Loucy (cell line): ENCODE measurements at regions not wholly inside any gene's neighbourhood (a gene's known extent, or its start where the extent isn't known, plus 50 kb on each side); places are given as distances from the start of the nearest gene placed in this dataset.
A peak's percentile ranks its signal among the peaks of the same experiment; 100 is the strongest.

Source experiments
- H2AFZ ChIP-seq: fragments of 200-600 bp; sonication (generic); 2 replicates; pipeline ENCODE4 v1.6.0; 2016; ENCODE audit warnings: antibody characterized with exemption, mild to moderate bottlenecking, low read length, moderate library complexity
- H3F3A ChIP-seq: fragments of 200-600 bp; 2 replicates; pipeline ENCODE4 v1.6.0; 2016; ENCODE audit warnings: antibody characterized with exemption, low read depth, mild to moderate bottlenecking
- H3K27me3 ChIP-seq: fragments of 200-600 bp; sonication (generic); 2 replicates; pipeline ENCODE4 v1.6.1; 2014; ENCODE audit warnings: low read length, mild to moderate bottlenecking; ENCODE audit not compliant: insufficient read depth, poor library complexity, severe bottlenecking
- H3K36me3 ChIP-seq: fragments of 200-600 bp; sonication (generic); 2 replicates; pipeline ENCODE4 v1.6.1; 2016; ENCODE audit warnings: low read length; ENCODE audit not compliant: insufficient read depth
- H3K4me1 ChIP-seq: fragments of 200-600 bp; sonication (generic); 2 replicates; pipeline ENCODE4 v1.5.1; 2014; ENCODE audit warnings: low read length, mild to moderate bottlenecking; ENCODE audit not compliant: insufficient read depth, poor library complexity, severe bottlenecking
- H3K4me2 ChIP-seq: fragments of 200-600 bp; sonication (generic); 2 replicates; pipeline ENCODE4 v1.6.0; 2014; ENCODE audit warnings: antibody characterized with exemption, low read length, low read depth, mild to moderate bottlenecking; ENCODE audit not compliant: poor library complexity, severe bottlenecking
- H3K4me3 ChIP-seq: fragments of 200-600 bp; sonication (generic); 2 replicates; pipeline ENCODE4 v1.5.1; 2014; ENCODE audit warnings: low read length, mild to moderate bottlenecking, mixed read lengths; ENCODE audit not compliant: poor library complexity, severe bottlenecking
- H3K79me2 ChIP-seq: fragments of 200-600 bp; sonication (generic); 2 replicates; pipeline ENCODE4 v1.6.1; 2014; ENCODE audit warnings: low read length; ENCODE audit not compliant: insufficient read depth
- H3K9ac ChIP-seq: fragments of 200-600 bp; sonication (generic); 2 replicates; pipeline ENCODE4 v1.6.0; 2014; ENCODE audit warnings: mild to moderate bottlenecking, low read depth, low read length, moderate library complexity; ENCODE audit not compliant: poor library complexity, severe bottlenecking
- H3K9me2 ChIP-seq: fragments of 200-600 bp; sonication (generic); replicated peaks from 2 replicates; pipeline ENCODE4 v1.6.1; 2016; ENCODE audit warnings: low read depth, low read length, mixed read lengths
- H3K9me3 ChIP-seq: fragments of 200-600 bp; sonication (generic); 2 replicates; pipeline ENCODE4 v1.6.1; 2014; ENCODE audit warnings: mild to moderate bottlenecking, antibody characterized with exemption, low read length, low read depth; ENCODE audit not compliant: insufficient read depth
- H4K20me1 ChIP-seq: fragments of 200-600 bp; sonication (generic); 2 replicates; pipeline ENCODE4 v1.6.0; 2014; ENCODE audit warnings: antibody characterized with exemption, low read length, mild to moderate bottlenecking; ENCODE audit not compliant: insufficient read depth, poor library complexity, severe bottlenecking
- EZH2phosphoT487 ChIP-seq: fragments of 200-600 bp; IDR thresholded peaks from 2 replicates; pipeline ENCODE4 v1.6.1; 2018; ENCODE audit warnings: antibody characterized with exemption, mild to moderate bottlenecking, moderate library complexity, borderline replicate concordance
- TF ChIP-seq, protein P1 (sequence below): fragments of 200-600 bp; sonication (generic); conservative IDR thresholded peaks from 2 replicates; pipeline ENCODE4 v1.5.1; 2014; ENCODE audit warnings: mild to moderate bottlenecking, antibody characterized with exemption, low read length

DNA sequence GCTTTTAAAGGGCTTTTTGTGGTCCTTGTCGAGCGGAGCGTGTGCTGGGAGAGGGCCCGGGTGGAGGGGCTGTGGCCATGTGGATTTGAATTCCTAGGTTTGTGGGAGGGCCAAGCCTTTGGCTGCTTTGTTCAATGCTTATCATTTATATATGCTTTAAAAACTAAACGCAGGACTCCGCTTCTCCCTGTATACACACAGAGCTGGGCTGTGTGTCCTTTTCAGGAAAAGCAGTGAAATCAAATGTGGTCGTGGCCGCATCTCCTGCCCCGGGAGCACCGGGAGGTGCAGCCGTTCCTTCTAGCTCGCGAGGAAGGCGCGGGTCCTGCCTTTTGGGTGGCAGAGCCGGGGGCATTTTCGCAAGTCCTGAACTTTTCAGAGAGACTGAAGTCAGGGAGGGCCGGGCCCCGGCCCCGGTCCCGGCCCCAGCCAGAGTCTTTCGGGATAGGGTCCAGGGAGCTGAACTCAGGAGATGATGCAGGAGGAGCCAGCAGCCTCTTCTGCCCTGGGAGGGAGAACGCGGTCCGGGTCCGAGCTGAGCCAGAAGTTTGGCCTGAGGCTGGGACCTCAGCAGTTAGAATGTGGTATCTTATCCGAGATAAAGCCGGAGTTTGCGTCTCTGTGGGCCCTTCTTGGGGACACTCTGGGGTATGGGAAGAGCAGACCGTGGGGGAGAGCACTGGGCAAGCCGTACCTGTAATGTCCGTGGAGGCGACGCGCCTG is 158.8 kb downstream of the C9orf152 start:
- H3K79me2 ChIP-seq, result peaks cover 57% of the 10 kb centered on the region
- peaks cover 41% of the 10 kb centered on the region for H4K20me1 ChIP-seq
- H3F3A ChIP-seq, result no peaks in the 10 kb centered on the region
- TF ChIP-seq, protein P1, sequence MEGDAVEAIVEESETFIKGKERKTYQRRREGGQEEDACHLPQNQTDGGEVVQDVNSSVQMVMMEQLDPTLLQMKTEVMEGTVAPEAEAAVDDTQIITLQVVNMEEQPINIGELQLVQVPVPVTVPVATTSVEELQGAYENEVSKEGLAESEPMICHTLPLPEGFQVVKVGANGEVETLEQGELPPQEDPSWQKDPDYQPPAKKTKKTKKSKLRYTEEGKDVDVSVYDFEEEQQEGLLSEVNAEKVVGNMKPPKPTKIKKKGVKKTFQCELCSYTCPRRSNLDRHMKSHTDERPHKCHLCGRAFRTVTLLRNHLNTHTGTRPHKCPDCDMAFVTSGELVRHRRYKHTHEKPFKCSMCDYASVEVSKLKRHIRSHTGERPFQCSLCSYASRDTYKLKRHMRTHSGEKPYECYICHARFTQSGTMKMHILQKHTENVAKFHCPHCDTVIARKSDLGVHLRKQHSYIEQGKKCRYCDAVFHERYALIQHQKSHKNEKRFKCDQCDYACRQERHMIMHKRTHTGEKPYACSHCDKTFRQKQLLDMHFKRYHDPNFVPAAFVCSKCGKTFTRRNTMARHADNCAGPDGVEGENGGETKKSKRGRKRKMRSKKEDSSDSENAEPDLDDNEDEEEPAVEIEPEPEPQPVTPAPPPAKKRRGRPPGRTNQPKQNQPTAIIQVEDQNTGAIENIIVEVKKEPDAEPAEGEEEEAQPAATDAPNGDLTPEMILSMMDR, result no peak
- TF ChIP-seq EZH2phosphoT487, result no peak
- peak overlapping the region; percentile 57 for H2AFZ ChIP-seq
- H3K4me3 ChIP-seq, result peak overlapping the region; percentile 93
- H3K9ac ChIP-seq, result peak overlapping the region; percentile 96
- no peaks in the 10 kb centered on the region for H3K27me3 ChIP-seq
- H3K4me1 ChIP-seq, result peaks cover 49% of the 10 kb centered on the region
- peak overlapping the region; percentile 92 for H3K4me2 ChIP-seq
- no peaks in the 10 kb centered on the region for H3K36me3 ChIP-seq
- no peaks in the 10 kb centered on the region for H3K9me2 ChIP-seq
- no peaks in the 10 kb centered on the region for H3K9me3 ChIP-seq

DNA sequence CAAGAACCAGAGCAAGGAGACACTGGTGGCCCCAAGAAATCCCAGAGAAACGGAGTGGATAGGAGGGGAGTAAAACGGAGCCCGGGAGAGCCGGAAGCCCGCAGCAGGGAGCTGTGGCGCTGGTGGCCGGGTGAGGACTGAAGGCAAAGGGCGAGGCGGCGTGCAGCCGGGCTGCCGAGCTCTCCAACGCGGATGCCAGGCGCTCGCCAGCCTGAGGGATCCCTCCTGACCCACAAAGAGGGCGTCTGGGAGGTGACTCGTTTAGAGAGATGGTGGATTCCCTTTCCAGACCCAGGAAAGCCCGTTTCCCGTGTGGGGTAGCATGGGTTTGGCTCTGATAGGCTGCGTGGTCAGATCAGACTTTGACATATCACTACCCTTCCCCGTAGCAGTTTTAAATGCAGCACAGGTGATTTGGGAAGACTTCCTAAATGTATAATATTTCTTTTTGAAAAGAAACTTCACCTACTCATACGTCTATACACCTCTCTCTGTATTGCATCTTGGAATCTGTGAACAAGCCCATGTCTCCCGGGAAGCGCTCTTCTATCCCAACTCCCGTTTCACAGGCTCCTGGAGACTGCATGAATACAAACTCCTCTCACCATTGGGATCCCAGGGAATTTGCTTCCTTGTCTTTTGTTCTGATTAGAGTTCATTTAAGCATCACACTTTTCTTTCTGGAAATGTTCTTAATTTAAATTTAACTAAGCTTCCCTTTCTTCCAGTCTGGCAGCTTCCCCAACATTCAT is 158.1 kb downstream of the C9orf152 start:
- no peaks in the 10 kb centered on the region for H3K9me2 ChIP-seq
- H3K36me3 ChIP-seq, result no peaks in the 10 kb centered on the region
- H3F3A ChIP-seq, result no peaks in the 10 kb centered on the region
- H3K4me2 ChIP-seq, result peak overlapping the region; percentile 92
- H3K79me2 ChIP-seq, result peaks cover 64% of the 10 kb centered on the region
- peaks cover 52% of the 10 kb centered on the region for H3K4me1 ChIP-seq
- H3K27me3 ChIP-seq, result no peaks in the 10 kb centered on the region
- H2AFZ ChIP-seq, result no peak overlapping the region
- H3K9me3 ChIP-seq, result no peaks in the 10 kb centered on the region
- TF ChIP-seq, protein P1, result no peak
- no peak for TF ChIP-seq EZH2phosphoT487
- H4K20me1 ChIP-seq, result peaks cover 46% of the 10 kb centered on the region
- peak overlapping the region; percentile 96 for H3K9ac ChIP-seq
- H3K4me3 ChIP-seq, result peak overlapping the region; percentile 93

DNA sequence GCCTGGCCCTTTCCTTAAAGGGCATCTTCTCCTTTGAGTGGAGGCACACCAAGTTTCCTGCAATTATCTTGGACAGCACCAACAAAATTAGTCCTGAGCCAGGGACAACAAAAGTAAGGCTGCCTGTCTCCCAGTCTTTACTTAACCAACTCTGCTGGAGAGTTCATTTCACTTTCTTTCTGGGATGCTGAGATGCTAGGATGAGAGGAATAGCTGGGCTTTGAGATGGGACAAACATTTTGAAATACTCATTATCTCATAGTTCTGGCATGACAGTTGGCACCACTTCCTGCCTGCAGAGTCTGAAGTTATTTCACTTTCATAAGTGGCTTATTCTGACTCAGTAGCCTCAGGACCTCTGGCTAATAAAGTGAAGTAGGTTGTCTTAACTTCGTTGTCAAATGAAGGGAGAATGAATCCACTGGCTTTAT is 157.0 kb downstream of the C9orf152 start:
- Histone ChIP-seq H3K79me2 (peaks cover 75% of the 10 kb centered on the region), H2AFZ (no peak overlapping the region), H3F3A (no peaks in the 10 kb centered on the region), H3K36me3 (no peaks in the 10 kb centered on the region), H3K9ac (peak overlapping the region; percentile 96), H3K27me3 (no peaks in the 10 kb centered on the region), H3K9me3 (no peaks in the 10 kb centered on the region), H3K9me2 (no peaks in the 10 kb centered on the region), H3K4me2 (peak overlapping the region; percentile 92), H3K4me1 (peaks cover 60% of the 10 kb centered on the region), H3K4me3 (peak overlapping the region; percentile 93), H4K20me1 (peaks cover 52% of the 10 kb centered on the region)
- TF ChIP-seq, protein P1, result no peak
- TF ChIP-seq EZH2phosphoT487, result no peak
